Stimulated activated CD8-positive, alpha-beta memory T cell treated with anti-CD3 and anti-CD28 coated beads, Interleukin-12 subunit alpha, Interleukin-12 subunit beta, amount 100 ng/mL, for 1 hour (primary cell): ENCODE measurements at regions not wholly inside any gene's neighbourhood (a gene's known extent, or its start where the extent isn't known, plus 50 kb on each side); places are given as distances from the start of the nearest gene placed in this dataset.

Experiments
- DNase-seq: peaks from one replicate; pipeline ENCODE4 v3.0.0-alpha.2; 2020; ENCODE audit warnings: low read depth

- DNase-seq: no peak
Observed at GRCh38 chr10:65796472-65796871, 1129.4 kb upstream of the LRRTM3 start.

GRCh38 chr10:65798133-65798532 is 1127.7 kb upstream of the LRRTM3 start:
- DNase-seq: no peak

- no peak for DNase-seq
Observed at GRCh38 chr10:65802391-65802790, 1123.4 kb upstream of the LRRTM3 start.

- DNase-seq: no peak
Observed at GRCh38 chr10:65805511-65805910, 1120.3 kb upstream of the LRRTM3 start.

GRCh38 chr10:65805993-65806392 is 1119.8 kb upstream of the LRRTM3 start:
- no peak for DNase-seq

- no peak for DNase-seq
Observed at GRCh38 chr10:65808687-65809333, 1117.0 kb upstream of the LRRTM3 start.

GRCh38 chr10:65811931-65812525 is 1113.8 kb upstream of the LRRTM3 start:
- no peak for DNase-seq

- DNase-seq: no peak
Observed at GRCh38 chr10:65816536-65816935, 1109.3 kb upstream of the LRRTM3 start.

- DNase-seq: no peak
Observed at GRCh38 chr10:65818990-65819389, 1106.8 kb upstream of the LRRTM3 start.

- no peak for DNase-seq
Observed at GRCh38 chr10:65827359-65827758, 1098.5 kb upstream of the LRRTM3 start.

- DNase-seq: no peak
Observed at GRCh38 chr10:65838811-65839210, 1087.0 kb upstream of the LRRTM3 start.

- no peak for DNase-seq
Observed at GRCh38 chr10:65843203-65843602, 1082.6 kb upstream of the LRRTM3 start.

- DNase-seq: no peak
Observed at GRCh38 chr10:65845916-65846315, 1079.9 kb upstream of the LRRTM3 start.

- DNase-seq: no peak
Observed at GRCh38 chr10:65846541-65846940, 1079.3 kb upstream of the LRRTM3 start.

- no peak for DNase-seq
Observed at GRCh38 chr10:65846949-65847348, 1078.9 kb upstream of the LRRTM3 start.

GRCh38 chr10:65847436-65848230 is 1078.2 kb upstream of the LRRTM3 start:
- no peak for DNase-seq

- no peak for DNase-seq
Observed at GRCh38 chr10:65858841-65859240, 1067.0 kb upstream of the LRRTM3 start.

- DNase-seq: no peak
Observed at GRCh38 chr10:65861249-65861648, 1064.6 kb upstream of the LRRTM3 start.
